GM19397 (cell line): ENCODE measurements at regions not wholly inside any gene's neighbourhood (a gene's known extent, or its start where the extent isn't known, plus 50 kb on each side); places are given as distances from the start of the nearest gene placed in this dataset.
"Not testable (repeated sequence)": the region's sequence is repeated elsewhere in the genome, so short reads cannot be mapped to it uniquely, and the experiment has no call there.

Experiments used
- ATAC-seq: cut with Tn5 transposase; IDR thresholded peaks from one replicate; pipeline ENCODE4 v1.9.1; 2021; ENCODE audit warnings: mild to moderate bottlenecking, moderate library complexity; ENCODE audit not compliant: unreplicated experiment

- no peak for ATAC-seq
Measured at GRCh38 chr9:84054341-84055010, 73.9 kb downstream of the RMI1 start.

GRCh38 chr9:84057662-84058061 lies 77.1 kb downstream of the RMI1 start:
- no peak for ATAC-seq

GRCh38 chr9:84059936-84060335 lies 79.3 kb downstream of the RMI1 start:
- no peak for ATAC-seq

GRCh38 chr9:84061613-84062193 lies 81.1 kb downstream of the RMI1 start:
- ATAC-seq = no peak

GRCh38 chr9:84062538-84062937 lies 81.9 kb downstream of the RMI1 start:
- ATAC-seq = no peak

GRCh38 chr9:84067821-84068220 lies 87.2 kb downstream of the RMI1 start:
- ATAC-seq = no peak

GRCh38 chr9:84068872-84069271 lies 88.3 kb downstream of the RMI1 start:
- ATAC-seq = no peak

GRCh38 chr9:84070590-84070989 lies 90.0 kb downstream of the RMI1 start:
- ATAC-seq = no peak

GRCh38 chr9:84072621-84073180 lies 92.1 kb downstream of the RMI1 start:
- ATAC-seq = no peak

- ATAC-seq = no peak
Measured at GRCh38 chr9:84075004-84075403, 94.4 kb downstream of the RMI1 start.

- ATAC-seq = no peak
Measured at GRCh38 chr9:84076384-84076783, 95.8 kb downstream of the RMI1 start.

GRCh38 chr9:84077816-84078215 lies 97.2 kb downstream of the RMI1 start:
- not testable (repeated sequence) for ATAC-seq

- no peak for ATAC-seq
Measured at GRCh38 chr9:84079994-84080393, 99.4 kb downstream of the RMI1 start.

GRCh38 chr9:84101964-84102632 lies 121.5 kb downstream of the RMI1 start:
- ATAC-seq = no peak

- no peak for ATAC-seq
Measured at GRCh38 chr9:84103651-84104377, 123.2 kb downstream of the RMI1 start.

- ATAC-seq = no peak
Measured at GRCh38 chr9:84107081-84107480, 126.5 kb downstream of the RMI1 start.

- no peak for ATAC-seq
Measured at GRCh38 chr9:84107995-84108394, 127.4 kb downstream of the RMI1 start.

- ATAC-seq = no peak
Measured at GRCh38 chr9:84111726-84112125, 131.1 kb downstream of the RMI1 start.

- no peak for ATAC-seq
Measured at GRCh38 chr9:84121991-84122523, 141.5 kb downstream of the RMI1 start.

GRCh38 chr9:84122572-84122971 lies 142.0 kb downstream of the RMI1 start:
- ATAC-seq = no peak
